Mucosa of rectum (tissue), 2 donors: ENCODE measurements at regions not wholly inside any gene's neighbourhood (a gene's known extent, or its start where the extent isn't known, plus 50 kb on each side); places are given as distances from the start of the nearest gene placed in this dataset.

Experiments used
- H3K27ac ChIP-seq, 2 donors: one replicate each; pipeline ENCODE4 v1.7.0; 2013; ENCODE audit warnings: inconsistent platforms in 2 of 2, low read depth in 2 of 2, low read length in 2 of 2
- H3K27me3 ChIP-seq, 2 donors: one replicate each; pipeline ENCODE4 v1.7.0; 2013; ENCODE audit warnings: low read length in 2 of 2; ENCODE audit not compliant: control insufficient read depth in 2 of 2, insufficient read depth in 2 of 2
- H3K36me3 ChIP-seq, 2 donors: one replicate each; pipeline ENCODE4 v1.7.0; 2013; ENCODE audit warnings: low read length in 2 of 2; ENCODE audit not compliant: control insufficient read depth in 2 of 2, insufficient read depth in 2 of 2
- H3K4me1 ChIP-seq, 2 donors: one replicate each; pipeline ENCODE4 v1.7.0; 2013; ENCODE audit warnings: low read length in 2 of 2, mild to moderate bottlenecking in 1 of 2; ENCODE audit not compliant: control insufficient read depth in 2 of 2, insufficient read depth in 2 of 2
- H3K4me3 ChIP-seq, 2 donors: one replicate each; pipeline ENCODE4 v1.7.0; 2013; ENCODE audit warnings: low read length in 2 of 2
- H3K9ac ChIP-seq, 2 donors: one replicate each; pipeline ENCODE4 v1.7.0; 2013; ENCODE audit warnings: low read length in 2 of 2, low read depth in 1 of 2, mild to moderate bottlenecking in 1 of 2
- H3K9me3 ChIP-seq, 2 donors: one replicate each; pipeline ENCODE4 v1.7.0; 2013; ENCODE audit warnings: low read length in 2 of 2; ENCODE audit not compliant: control insufficient read depth in 2 of 2
- donor health status: healthy.
- donor health status: Normal muscosa, but diverticular disease.

DNA sequence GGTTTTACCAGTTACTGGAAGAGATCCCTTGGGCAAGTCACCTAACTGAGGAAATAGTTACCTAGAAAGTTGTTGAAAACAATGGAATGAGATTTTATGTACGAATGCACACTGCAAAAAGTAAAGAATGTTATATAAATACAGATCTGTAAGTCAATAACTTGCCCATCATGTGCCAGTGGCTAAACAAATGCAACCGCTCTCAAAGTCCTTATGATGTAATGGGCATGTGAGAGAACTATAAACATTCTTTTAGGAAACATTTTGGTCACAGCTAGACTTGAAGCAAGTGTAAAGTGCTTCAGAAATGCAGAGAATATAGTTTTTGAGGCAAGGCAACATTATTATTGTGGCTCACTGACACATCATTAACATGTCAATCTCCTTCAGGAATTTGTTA is 1044.5 kb downstream of the TUSC7 start:
- Histone ChIP-seq H3K36me3 (no peaks in the 10 kb centered on the region), H3K4me3 (no peak overlapping the region), H3K27ac (no peak overlapping the region), H3K4me1 (no peaks in the 10 kb centered on the region), H3K9me3 (no peaks in the 10 kb centered on the region), H3K27me3 (no peaks in the 10 kb centered on the region), H3K9ac (no peak overlapping the region)

DNA sequence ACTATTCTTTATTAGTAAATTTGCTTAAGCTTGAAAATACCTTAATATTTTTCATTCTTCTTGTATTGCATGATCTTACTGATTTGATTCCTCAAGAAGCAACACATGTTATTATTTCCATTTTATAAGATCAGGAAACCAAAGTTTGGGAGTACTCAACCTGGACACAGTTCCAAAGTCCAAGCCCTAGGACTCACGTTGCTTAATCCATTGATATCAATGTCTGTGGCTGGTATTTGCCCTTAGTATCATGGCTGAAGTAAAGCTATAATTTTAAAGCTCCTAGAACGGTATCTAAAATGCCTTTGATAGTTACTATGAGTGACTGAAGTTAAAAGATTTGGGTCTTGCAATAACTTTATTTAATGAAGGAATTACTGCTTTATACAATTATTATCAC is 1045.3 kb downstream of the TUSC7 start:
- H3K27ac ChIP-seq, result no peak overlapping the region
- H3K4me3 ChIP-seq, result no peak overlapping the region
- no peak overlapping the region for H3K9ac ChIP-seq
- no peaks in the 10 kb centered on the region for H3K9me3 ChIP-seq
- H3K27me3 ChIP-seq, result no peaks in the 10 kb centered on the region
- H3K36me3 ChIP-seq, result no peaks in the 10 kb centered on the region
- H3K4me1 ChIP-seq, result no peaks in the 10 kb centered on the region

DNA sequence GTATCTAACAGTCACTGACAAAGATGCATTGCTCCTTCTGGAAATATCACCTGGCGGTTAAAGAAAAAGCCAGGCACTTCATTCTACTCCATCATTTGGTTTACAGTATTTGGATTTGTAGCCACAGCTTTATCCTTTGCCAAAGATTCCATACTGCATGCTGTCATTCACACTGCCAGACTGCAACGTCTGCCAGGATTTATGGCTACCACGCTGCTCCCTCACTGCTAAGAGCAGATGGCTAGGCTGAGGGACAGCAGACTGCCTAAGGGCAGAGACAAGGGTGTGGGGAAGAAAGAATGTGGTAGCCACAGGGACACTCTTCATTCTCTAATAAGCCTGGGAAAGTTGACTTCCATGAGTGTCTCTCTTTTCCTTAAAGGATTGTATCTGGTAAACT is 1047.0 kb downstream of the TUSC7 start:
- Histone ChIP-seq H3K27me3 (no peaks in the 10 kb centered on the region), H3K36me3 (no peaks in the 10 kb centered on the region), H3K4me3 (no peak overlapping the region), H3K9ac (no peak overlapping the region), H3K9me3 (no peaks in the 10 kb centered on the region), H3K27ac (no peak overlapping the region), H3K4me1 (no peaks in the 10 kb centered on the region)

GRCh38 chr3:117761703-117762620 is 1052.4 kb downstream of the TUSC7 start:
- Histone ChIP-seq H3K27me3 (no peaks in the 10 kb centered on the region), H3K9ac (no peak overlapping the region), H3K9me3 (no peaks in the 10 kb centered on the region), H3K4me1 (no peaks in the 10 kb centered on the region), H3K27ac (no peak overlapping the region), H3K4me3 (no peak overlapping the region), H3K36me3 (no peaks in the 10 kb centered on the region)

- no peak overlapping the region for H3K27ac ChIP-seq
Observed at GRCh38 chr3:117762621-117763037, 1053.0 kb downstream of the TUSC7 start.

DNA sequence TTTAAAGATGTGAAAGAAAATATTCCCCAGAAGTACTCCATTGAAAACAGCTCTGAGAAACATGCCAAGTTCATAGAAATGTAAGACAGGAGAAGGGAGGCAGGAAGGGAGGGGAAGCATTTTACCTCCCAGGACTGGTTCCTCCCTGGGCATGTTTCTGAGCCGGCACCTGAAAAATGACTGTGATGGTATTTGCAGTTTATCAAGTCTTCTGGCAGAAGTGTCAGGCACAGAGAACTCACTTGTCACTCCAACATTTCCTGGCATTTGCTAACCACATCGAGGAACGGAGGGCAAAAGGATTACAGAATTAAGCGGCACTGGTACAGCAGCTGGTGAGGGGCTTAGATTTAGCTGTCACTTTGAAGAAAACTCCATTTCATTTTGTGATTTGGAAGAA is 1054.0 kb downstream of the TUSC7 start:
- Histone ChIP-seq H3K4me1 (no peaks in the 10 kb centered on the region), H3K27me3 (no peaks in the 10 kb centered on the region), H3K4me3 (no peak overlapping the region), H3K36me3 (no peaks in the 10 kb centered on the region), H3K9me3 (no peaks in the 10 kb centered on the region), H3K9ac (no peak overlapping the region), H3K27ac (no peak overlapping the region)

More at GRCh38 chr3:117762621-117763037, 1053.0 kb downstream of the TUSC7 start:
- Histone ChIP-seq H3K4me1 (no peaks in the 10 kb centered on the region), H3K36me3 (no peaks in the 10 kb centered on the region), H3K4me3 (no peak overlapping the region), H3K27me3 (no peaks in the 10 kb centered on the region), H3K9ac (no peak overlapping the region), H3K9me3 (no peaks in the 10 kb centered on the region)

GRCh38 chr3:117768581-117768980 is 1059.0 kb downstream of the TUSC7 start:
- no peaks in the 10 kb centered on the region for H3K27me3 ChIP-seq
- H3K9ac ChIP-seq, result no peak overlapping the region
- no peak overlapping the region for H3K4me3 ChIP-seq

GRCh38 chr3:117774130-117774529 is 1064.6 kb downstream of the TUSC7 start:
- Histone ChIP-seq H3K36me3 (no peaks in the 10 kb centered on the region), H3K27ac (no peak overlapping the region), H3K9ac (no peak overlapping the region), H3K4me1 (no peaks in the 10 kb centered on the region), H3K4me3 (no peak overlapping the region), H3K27me3 (no peaks in the 10 kb centered on the region), H3K9me3 (no peaks in the 10 kb centered on the region)

More at GRCh38 chr3:117768581-117768980, 1059.0 kb downstream of the TUSC7 start:
- Histone ChIP-seq H3K4me1 (no peaks in the 10 kb centered on the region), H3K36me3 (no peaks in the 10 kb centered on the region), H3K27ac (no peak overlapping the region), H3K9me3 (no peaks in the 10 kb centered on the region)

DNA sequence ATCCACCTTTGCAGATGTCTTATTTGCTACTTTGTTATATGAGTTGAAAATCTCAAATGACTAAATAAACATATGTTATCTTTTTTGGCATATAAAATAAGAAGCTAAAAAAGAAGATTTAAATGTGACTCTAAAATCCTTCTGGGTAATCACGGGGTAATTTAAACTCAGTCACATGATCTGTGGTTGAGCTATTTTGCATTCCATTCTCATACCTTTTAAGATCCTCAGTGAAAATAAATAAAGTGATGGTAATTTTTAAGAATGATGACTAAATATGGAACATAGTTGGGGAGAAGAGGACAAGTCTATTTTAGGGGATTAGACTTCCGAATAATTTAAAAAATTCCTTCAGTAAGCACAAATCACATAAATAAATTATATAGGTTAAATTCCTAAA is 1076.8 kb downstream of the TUSC7 start:
- Histone ChIP-seq H3K9ac (no peak overlapping the region), H3K4me1 (no peaks in the 10 kb centered on the region), H3K27ac (no peak overlapping the region), H3K4me3 (no peak overlapping the region), H3K9me3 (no peaks in the 10 kb centered on the region), H3K36me3 (no peaks in the 10 kb centered on the region), H3K27me3 (no peaks in the 10 kb centered on the region)

DNA sequence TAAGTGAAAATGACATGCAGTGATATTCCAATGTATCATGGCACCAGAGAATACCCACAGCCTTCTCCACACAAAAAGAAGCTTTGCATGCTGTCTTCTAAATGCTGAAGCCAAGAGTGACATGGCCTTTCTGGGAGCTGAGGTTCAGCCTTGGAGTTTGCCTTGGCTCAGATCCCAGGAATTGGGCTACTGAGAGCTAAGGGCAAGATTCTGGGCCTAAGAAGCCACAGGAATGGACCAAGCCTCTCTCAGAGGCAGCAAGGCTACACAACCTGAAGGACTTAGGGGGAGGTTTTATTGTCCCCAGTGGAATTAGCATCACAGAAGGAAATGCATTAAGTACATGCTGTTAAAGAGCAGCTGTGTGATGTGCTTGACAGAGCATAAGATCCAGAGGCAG is 1078.5 kb downstream of the TUSC7 start:
- H3K36me3 ChIP-seq, result no peaks in the 10 kb centered on the region
- H3K27ac ChIP-seq, result no peak overlapping the region
- H3K4me3 ChIP-seq, result no peak overlapping the region
- no peaks in the 10 kb centered on the region for H3K27me3 ChIP-seq
- H3K9ac ChIP-seq, result no peak overlapping the region
- H3K4me1 ChIP-seq, result no peaks in the 10 kb centered on the region
- H3K9me3 ChIP-seq, result no peaks in the 10 kb centered on the region
